Body of pancreas (tissue), 4 donors: ENCODE measurements at regions not wholly inside any gene's neighbourhood (a gene's known extent, or its start where the extent isn't known, plus 50 kb on each side); places are given as distances from the start of the nearest gene placed in this dataset.

Source experiments
- ATAC-seq: fragments of 150-250 bp; one replicate; pipeline ENCODE4 v1.9.1; 2016
- DNase-seq, 4 donors: peaks; one replicate each; pipeline ENCODE4 v3.0.0-alpha.2; 2019
- H3K27ac ChIP-seq, 4 donors: fragments of 200-600 bp; sonication (generic); 1 replicate in 3 of 4; 2 replicates in 1 of 4; pipeline versions ENCODE4 v1.5.1 to v1.6.1; 2016 to 2019; ENCODE audit warnings: mild to moderate bottlenecking in 1 of 4, mixed read lengths in 1 of 4, moderate library complexity in 1 of 4
- H3K27me3 ChIP-seq, 2 donors: fragments of 200-600 bp; sonication (generic); one replicate each; pipeline ENCODE4 v1.6.0; 2016; ENCODE audit warnings: mild to moderate bottlenecking in 1 of 2
- H3K36me3 ChIP-seq, 2 donors: fragments of 200-600 bp; sonication (generic); replicated peaks in 1 of 2; 2 replicates each; pipeline ENCODE4 v1.5.1; 2016; ENCODE audit warnings: low read depth in 2 of 2; ENCODE audit not compliant: insufficient read depth in 1 of 2
- H3K4me1 ChIP-seq: fragments of 200-600 bp; sonication (generic); one replicate; pipeline ENCODE4 v1.6.0; 2016
- H3K4me3 ChIP-seq, 2 donors: fragments of 200-600 bp; sonication (generic); 1 replicate in 1 of 2; 2 replicates in 1 of 2; pipeline ENCODE4 v1.5.1; 2016 to 2019
- H3K9me3 ChIP-seq, 3 donors: fragments of 200-600 bp; sonication (generic); 1 replicate in 2 of 3; 2 replicates in 1 of 3; pipeline ENCODE4 v1.5.1; 2016
- CTCF ChIP-seq, 7 experiments: fragments of 450-650 bp in 4 of 7; fragments of 200-600 bp in 3 of 7; sonication (generic) in 3 of 7; IDR thresholded peaks; one replicate each; pipeline ENCODE4 v1.5.1; 2016 to 2019; ENCODE audit warnings: antibody characterized with exemption in 7 of 7
- POLR2A ChIP-seq, 3 donors: fragments of 450-650 bp; IDR thresholded peaks; one replicate each; pipeline ENCODE4 v1.6.1; 2016; ENCODE audit warnings: antibody characterized with exemption in 3 of 3, mild to moderate bottlenecking in 2 of 3
- WGBS, 2 donors: methylation state at CpG; one replicate each; pipeline ENCODE4 v1.1.5; 2017; 5-methylcytosine and 5-hydroxymethylcytosine counted together
- intact Hi-C: fragments of 100-400 bp; cut with DNase I; formaldehyde crosslinking; loops from one replicate; pipeline ENCODE4 v1.15.1; 2023

GRCh38 chr2:117562654-117563053 is 251.8 kb upstream of the DDX18 start:
- Histone ChIP-seq H3K4me3 (no peak overlapping the region), H3K36me3 (no peaks in the 10 kb centered on the region), H3K9me3 (no peaks in the 10 kb centered on the region), H3K27ac (no peak overlapping the region), H3K27me3 (no peaks in the 10 kb centered on the region), H3K4me1 (no peaks in the 10 kb centered on the region)
- TF ChIP-seq CTCF (IDR thresholded peaks at IDR 0.05) (no peak), POLR2A (IDR thresholded peaks at IDR 0.05) (no peak)
- no peak for ATAC-seq
- intact Hi-C loops, result no loop called here
- DNase-seq, result no peak
- 65 to 66% methylated on average over 3 of the region's 3 CpGs for WGBS, 2 donors

- peaks cover 0 to 5% (median 0%) of the 10 kb centered on the region in 3 donors for H3K9me3 ChIP-seq
- TF ChIP-seq POLR2A (IDR thresholded peaks at IDR 0.05), result no peak
- TF ChIP-seq CTCF (IDR thresholded peaks at IDR 0.05), result no peak
- ATAC-seq (no peak), DNase-seq (no peak)
- no peaks in the 10 kb centered on the region for H3K36me3 ChIP-seq
- H3K27me3 ChIP-seq, result no peaks in the 10 kb centered on the region
- intact Hi-C loops, result no loop called here
- H3K4me3 ChIP-seq, result no peak overlapping the region
- H3K4me1 ChIP-seq, result no peaks in the 10 kb centered on the region
- H3K27ac ChIP-seq, result no peak overlapping the region
- WGBS, 2 donors, result 53 to 100% methylated on average over 1 to 3 of the region's 3 CpGs
Measured at GRCh38 chr2:117571590-117572349, 242.7 kb upstream of the DDX18 start.

- WGBS, 2 donors, result 70 to 72% methylated on average over 4 of the region's 4 CpGs
- ATAC-seq (no peak), DNase-seq (no peak)
- Histone ChIP-seq H3K27ac (no peak overlapping the region), H3K4me1 (no peaks in the 10 kb centered on the region), H3K9me3 (no peaks in the 10 kb centered on the region), H3K4me3 (no peak overlapping the region), H3K36me3 (no peaks in the 10 kb centered on the region), H3K27me3 (no peaks in the 10 kb centered on the region)
- intact Hi-C loops, result no loop called here
- no peak for TF ChIP-seq CTCF (IDR thresholded peaks at IDR 0.05)
- no peak for TF ChIP-seq POLR2A (IDR thresholded peaks at IDR 0.05)
Measured at GRCh38 chr2:117587310-117587709, 227.2 kb upstream of the DDX18 start.

GRCh38 chr2:117603060-117603459 is 211.4 kb upstream of the DDX18 start:
- Histone ChIP-seq H3K36me3 (no peaks in the 10 kb centered on the region), H3K9me3 (no peaks in the 10 kb centered on the region), H3K4me1 (no peaks in the 10 kb centered on the region), H3K4me3 (no peak overlapping the region), H3K27me3 (no peaks in the 10 kb centered on the region), H3K27ac (no peak overlapping the region)
- DNase-seq (no peak), ATAC-seq (no peak)
- TF ChIP-seq POLR2A (IDR thresholded peaks at IDR 0.05) (no peak), CTCF (IDR thresholded peaks at IDR 0.05) (no peak)
- 41 to 45% methylated on average over 3 of the region's 3 CpGs for WGBS, 2 donors
- intact Hi-C loops, result no loop called here

GRCh38 chr2:117603567-117603966 is 210.9 kb upstream of the DDX18 start:
- intact Hi-C loops, result no loop called here
- no peak for DNase-seq
- no peaks in the 10 kb centered on the region for H3K36me3 ChIP-seq
- no peak overlapping the region for H3K27ac ChIP-seq
- 5 to 16% methylated on average over 5 of the region's 5 CpGs for WGBS, 2 donors
- H3K27me3 ChIP-seq, result no peaks in the 10 kb centered on the region
- H3K9me3 ChIP-seq, result no peaks in the 10 kb centered on the region
- TF ChIP-seq POLR2A (IDR thresholded peaks at IDR 0.05), result no peak
- TF ChIP-seq CTCF (IDR thresholded peaks at IDR 0.05), result no peak
- H3K4me1 ChIP-seq, result no peaks in the 10 kb centered on the region
- ATAC-seq, result no peak
- no peak overlapping the region for H3K4me3 ChIP-seq
